Kidney epithelial cell (primary cell): ENCODE measurements at regions not wholly inside any gene's neighbourhood (a gene's known extent, or its start where the extent isn't known, plus 50 kb on each side); places are given as distances from the start of the nearest gene placed in this dataset.

ENCODE experiments used
- DNase-seq: peaks from one replicate; pipeline ENCODE4 v3.0.0-alpha.2; 2010; ENCODE audit warnings: low read depth
- H3K27me3 ChIP-seq: 2 replicates; pipeline ENCODE4 v1.6.0; 2011; ENCODE audit warnings: low read length; ENCODE audit not compliant: control insufficient read depth, insufficient read depth
- H3K36me3 ChIP-seq: 2 replicates; pipeline ENCODE4 v1.5.1; 2011; ENCODE audit warnings: low read length; ENCODE audit not compliant: control insufficient read depth, insufficient read depth
- H3K4me3 ChIP-seq: 2 replicates; pipeline ENCODE4 v1.5.1; 2011; ENCODE audit warnings: low read depth, mild to moderate bottlenecking, control low read depth, low read length
- TF ChIP-seq, protein P1 (sequence below): IDR thresholded peaks from 2 replicates; pipeline ENCODE4 v1.5.1; 2011; ENCODE audit warnings: mild to moderate bottlenecking, moderate library complexity, low read length, control low read depth, inconsistent platforms; ENCODE audit not compliant: insufficient read depth, poor library complexity, severe bottlenecking

DNA sequence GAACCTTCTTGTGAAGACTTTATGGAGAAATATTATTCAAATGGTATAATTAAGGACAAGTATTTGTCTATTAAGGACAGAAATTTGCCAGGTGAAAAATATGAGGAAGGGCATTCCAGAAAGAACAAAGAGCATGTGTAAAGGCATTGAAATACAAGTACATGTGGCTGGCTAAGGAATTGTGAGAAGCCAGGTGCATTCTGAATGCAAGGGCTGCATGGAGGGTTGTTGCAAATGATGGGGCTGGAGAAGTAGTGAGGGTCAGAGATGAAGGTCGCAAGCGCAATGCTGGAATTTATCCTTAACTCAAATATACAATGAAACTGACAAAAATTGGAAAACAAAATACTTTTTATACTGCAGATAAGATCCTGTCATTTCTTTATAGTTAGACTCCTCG lies 437.7 kb downstream of the ADAMTS20 start:
- DNase-seq, result no peak
- TF ChIP-seq, protein P1, sequence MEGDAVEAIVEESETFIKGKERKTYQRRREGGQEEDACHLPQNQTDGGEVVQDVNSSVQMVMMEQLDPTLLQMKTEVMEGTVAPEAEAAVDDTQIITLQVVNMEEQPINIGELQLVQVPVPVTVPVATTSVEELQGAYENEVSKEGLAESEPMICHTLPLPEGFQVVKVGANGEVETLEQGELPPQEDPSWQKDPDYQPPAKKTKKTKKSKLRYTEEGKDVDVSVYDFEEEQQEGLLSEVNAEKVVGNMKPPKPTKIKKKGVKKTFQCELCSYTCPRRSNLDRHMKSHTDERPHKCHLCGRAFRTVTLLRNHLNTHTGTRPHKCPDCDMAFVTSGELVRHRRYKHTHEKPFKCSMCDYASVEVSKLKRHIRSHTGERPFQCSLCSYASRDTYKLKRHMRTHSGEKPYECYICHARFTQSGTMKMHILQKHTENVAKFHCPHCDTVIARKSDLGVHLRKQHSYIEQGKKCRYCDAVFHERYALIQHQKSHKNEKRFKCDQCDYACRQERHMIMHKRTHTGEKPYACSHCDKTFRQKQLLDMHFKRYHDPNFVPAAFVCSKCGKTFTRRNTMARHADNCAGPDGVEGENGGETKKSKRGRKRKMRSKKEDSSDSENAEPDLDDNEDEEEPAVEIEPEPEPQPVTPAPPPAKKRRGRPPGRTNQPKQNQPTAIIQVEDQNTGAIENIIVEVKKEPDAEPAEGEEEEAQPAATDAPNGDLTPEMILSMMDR, result no peak
- no peak overlapping the region for H3K4me3 ChIP-seq
- no peaks in the 10 kb centered on the region for H3K36me3 ChIP-seq
- H3K27me3 ChIP-seq, result no peaks in the 10 kb centered on the region

- TF ChIP-seq, protein P1, result no peak
- DNase-seq, result no peak
- no peak overlapping the region for H3K4me3 ChIP-seq
- H3K36me3 ChIP-seq, result no peaks in the 10 kb centered on the region
- H3K27me3 ChIP-seq, result no peaks in the 10 kb centered on the region
Measured at GRCh38 chr12:43113616-43114015, 438.4 kb downstream of the ADAMTS20 start.

DNA sequence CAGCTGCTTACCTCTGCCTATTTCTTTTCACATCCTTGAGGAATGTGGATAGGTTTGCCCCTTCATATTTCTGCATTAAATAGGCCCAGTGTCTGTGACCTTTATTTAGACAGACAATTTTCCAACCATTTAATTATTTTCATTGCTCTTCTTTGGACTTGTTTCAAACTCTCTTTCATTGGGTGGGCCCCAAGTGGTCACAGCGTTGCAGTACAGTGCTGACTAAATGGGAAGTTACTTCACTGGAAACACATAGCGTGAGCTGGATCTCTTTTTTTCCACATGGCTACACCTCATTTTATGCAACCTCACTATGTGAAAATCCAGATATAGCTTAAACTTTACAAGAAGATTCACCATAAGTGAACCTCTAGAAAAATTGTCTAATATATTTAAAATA lies 438.9 kb downstream of the ADAMTS20 start:
- Histone ChIP-seq H3K4me3 (no peak overlapping the region), H3K36me3 (no peaks in the 10 kb centered on the region), H3K27me3 (no peaks in the 10 kb centered on the region)
- TF ChIP-seq, protein P1, result peak; percentile 4
- DNase-seq, result no peak

DNA sequence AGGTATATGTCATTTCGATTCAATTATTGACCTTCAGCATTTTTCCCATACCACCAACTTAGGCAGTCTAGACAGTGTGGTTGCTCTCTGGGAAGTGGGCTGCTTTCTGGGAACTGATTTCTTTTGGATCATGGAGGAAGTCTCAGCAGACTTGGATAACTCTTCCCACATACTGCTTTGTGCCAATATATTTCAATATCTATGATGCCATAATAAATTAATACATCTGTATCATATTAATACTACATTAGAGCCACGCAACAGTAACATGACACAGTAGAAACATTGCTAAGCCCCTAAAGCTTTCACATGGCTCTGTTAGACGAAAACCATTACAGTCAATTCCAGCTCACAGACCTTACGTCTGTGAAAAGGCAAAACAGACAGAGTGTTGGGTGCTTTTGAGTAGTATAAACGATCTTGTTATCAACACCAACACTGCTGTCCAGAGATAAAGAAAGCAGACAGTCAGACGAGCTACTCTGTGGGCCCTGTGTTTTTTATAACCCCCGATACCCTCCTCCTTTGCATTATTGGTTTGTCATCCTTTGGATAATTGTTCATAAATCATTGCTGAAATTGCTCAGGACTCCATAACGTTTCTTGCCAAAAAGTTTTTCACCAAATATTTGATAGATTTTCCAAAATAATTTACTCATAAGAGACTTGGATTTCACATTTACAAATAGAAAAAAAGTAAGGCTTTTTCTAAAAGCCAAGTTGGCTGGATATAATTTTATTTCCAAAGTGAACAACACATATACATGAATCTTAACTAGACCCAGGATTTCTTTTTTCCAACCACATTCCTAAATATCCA lies 439.7 kb downstream of the ADAMTS20 start:
- Histone ChIP-seq H3K4me3 (no peak overlapping the region), H3K36me3 (no peaks in the 10 kb centered on the region), H3K27me3 (no peaks in the 10 kb centered on the region)
- TF ChIP-seq, protein P1, result no peak
- no peak for DNase-seq

DNA sequence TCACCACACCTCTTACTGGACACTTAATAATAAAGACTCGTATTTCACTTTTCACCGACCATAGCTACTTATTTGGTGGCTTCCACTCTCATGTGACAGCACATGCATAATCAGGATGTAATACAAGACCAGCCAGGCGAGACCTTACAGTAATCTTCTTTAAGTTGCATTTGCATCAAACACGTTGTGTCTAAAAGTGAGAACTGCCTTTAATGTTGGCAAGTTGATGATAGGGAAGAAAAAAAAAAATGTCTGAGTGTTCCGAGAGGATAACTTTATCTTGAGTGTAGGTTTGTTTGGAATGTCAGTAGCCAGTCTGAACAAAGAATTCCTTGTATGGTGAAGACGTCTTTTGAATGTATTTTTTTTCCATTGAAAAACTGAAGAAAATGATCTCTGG lies 440.4 kb downstream of the ADAMTS20 start:
- Histone ChIP-seq H3K4me3 (no peak overlapping the region), H3K27me3 (no peaks in the 10 kb centered on the region), H3K36me3 (no peaks in the 10 kb centered on the region)
- no peak for DNase-seq
- TF ChIP-seq, protein P1, result no peak

DNA sequence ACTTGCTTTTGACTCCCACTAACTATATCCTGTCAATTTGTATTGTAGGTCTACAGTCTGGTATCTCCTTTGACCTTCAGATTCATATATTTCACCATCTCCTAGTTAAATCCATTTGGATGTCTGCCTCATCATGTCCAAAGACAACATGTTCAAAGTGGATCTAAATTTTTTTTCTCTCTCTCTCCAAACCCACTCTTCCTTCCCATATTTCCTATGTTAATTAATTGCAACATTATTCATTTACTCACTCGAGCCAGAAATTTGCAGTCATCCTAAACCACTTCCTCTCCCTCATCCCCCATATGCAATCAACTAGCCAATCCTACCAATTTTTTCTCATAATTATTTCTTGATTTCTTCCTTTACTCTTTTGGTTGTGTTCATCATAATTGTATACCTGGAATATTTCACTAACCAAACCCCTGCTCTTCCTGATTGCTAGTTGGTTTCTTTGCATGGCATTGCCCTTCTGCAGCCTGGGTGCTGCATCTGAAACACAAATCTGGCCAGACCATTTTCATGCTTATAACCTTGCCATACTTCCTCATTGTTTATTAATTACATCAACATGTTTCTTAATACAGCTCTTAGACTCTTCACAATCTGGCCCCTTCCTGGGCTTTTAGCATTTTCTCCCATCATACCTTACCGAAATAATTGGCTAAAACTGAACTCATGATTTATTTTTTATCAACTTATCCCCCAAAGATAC lies 442.2 kb downstream of the ADAMTS20 start:
- Histone ChIP-seq H3K36me3 (no peaks in the 10 kb centered on the region), H3K27me3 (no peaks in the 10 kb centered on the region), H3K4me3 (no peak overlapping the region)
- TF ChIP-seq, protein P1, result no peak
- DNase-seq, result no peak
